ENCODE measurements at regions not wholly inside any gene's neighbourhood (a gene's known extent, or its start where the extent isn't known, plus 50 kb on each side); places are given as distances from the start of the nearest gene placed in this dataset.

- no peaks in the 10 kb centered on the region for H3K9me2 ChIP-seq (replicated peaks; ENCODE audit: insufficient read depth)
- H4K20me1 ChIP-seq (ENCODE audit: insufficient read depth, poor library complexity, severe bottlenecking): no peaks in the 10 kb centered on the region
- no peak overlapping the region for H3K4me3 ChIP-seq
- no peak overlapping the region for H3K4me2 ChIP-seq
- WGBS (ENCODE audit: low lambda C conversion rate, missing lambda C conversion rate): 74% methylated on average over 5 of the region's 5 CpGs
- DNase-seq (ENCODE audit: low spot score): no peak
- no peaks in the 10 kb centered on the region for H3K4me1 ChIP-seq (ENCODE audit: insufficient read depth)
- no peak overlapping the region for H3K27ac ChIP-seq
- H2AFZ ChIP-seq: no peak overlapping the region
- no peaks in the 10 kb centered on the region for H3K27me3 ChIP-seq
- TF ChIP-seq EZH2 (IDR thresholded peaks at IDR 0.05; ENCODE audit: borderline replicate concordance) (no peak), EZH2phosphoT487 (IDR thresholded peaks at IDR 0.05; ENCODE audit: low read depth, severe bottlenecking, unreplicated experiment) (no peak), CTCF (IDR thresholded peaks at IDR 0.05; ENCODE audit: poor library complexity) (no peak)
- no peaks in the 10 kb centered on the region for H3K36me3 ChIP-seq (replicated peaks; ENCODE audit: insufficient read depth, low read depth)
- no peaks in the 10 kb centered on the region for H3K79me2 ChIP-seq
- no peaks in the 10 kb centered on the region for H3K9me3 ChIP-seq (ENCODE audit: low read depth)
Measured at GRCh38 chr10:47127188-47127785, 172.7 kb upstream of the GDF10 start.

DNA sequence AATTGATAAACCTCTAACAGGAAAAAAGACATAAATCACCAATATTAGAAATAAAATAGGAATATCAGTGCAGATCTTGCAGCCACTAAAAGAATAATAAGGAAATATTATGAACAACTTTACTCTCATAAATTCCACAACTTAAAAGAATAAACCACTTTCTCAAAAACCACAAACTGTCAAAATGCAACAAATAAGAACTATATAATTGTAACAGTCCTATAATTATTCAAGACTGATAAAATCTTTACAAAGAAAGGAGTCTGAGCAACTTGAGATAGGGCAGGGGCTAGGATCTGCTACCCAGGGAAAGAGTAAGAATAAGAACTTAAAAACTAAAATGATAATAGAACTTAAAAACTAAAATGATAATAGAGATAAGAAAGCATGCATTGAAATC is 169.5 kb upstream of the GDF10 start:
- no peak overlapping the region for H3K27ac ChIP-seq
- H3K4me3 ChIP-seq: no peak overlapping the region
- DNase-seq (ENCODE audit: low spot score): no peak
- H3K4me1 ChIP-seq (ENCODE audit: insufficient read depth): no peaks in the 10 kb centered on the region
- no peak for TF ChIP-seq EZH2 (IDR thresholded peaks at IDR 0.05; ENCODE audit: borderline replicate concordance)
- TF ChIP-seq EZH2phosphoT487 (IDR thresholded peaks at IDR 0.05; ENCODE audit: low read depth, severe bottlenecking, unreplicated experiment): no peak
- no peak for TF ChIP-seq CTCF (IDR thresholded peaks at IDR 0.05; ENCODE audit: poor library complexity)
- no peaks in the 10 kb centered on the region for H3K9me2 ChIP-seq (replicated peaks; ENCODE audit: insufficient read depth)
- no peaks in the 10 kb centered on the region for H4K20me1 ChIP-seq (ENCODE audit: insufficient read depth, poor library complexity, severe bottlenecking)
- no peaks in the 10 kb centered on the region for H3K9me3 ChIP-seq (ENCODE audit: low read depth)
- no peak overlapping the region for H3K4me2 ChIP-seq
- no peaks in the 10 kb centered on the region for H3K36me3 ChIP-seq (replicated peaks; ENCODE audit: insufficient read depth, low read depth)
- H3K27me3 ChIP-seq: no peaks in the 10 kb centered on the region
- H3K79me2 ChIP-seq: no peaks in the 10 kb centered on the region
- H2AFZ ChIP-seq: no peak overlapping the region

DNA sequence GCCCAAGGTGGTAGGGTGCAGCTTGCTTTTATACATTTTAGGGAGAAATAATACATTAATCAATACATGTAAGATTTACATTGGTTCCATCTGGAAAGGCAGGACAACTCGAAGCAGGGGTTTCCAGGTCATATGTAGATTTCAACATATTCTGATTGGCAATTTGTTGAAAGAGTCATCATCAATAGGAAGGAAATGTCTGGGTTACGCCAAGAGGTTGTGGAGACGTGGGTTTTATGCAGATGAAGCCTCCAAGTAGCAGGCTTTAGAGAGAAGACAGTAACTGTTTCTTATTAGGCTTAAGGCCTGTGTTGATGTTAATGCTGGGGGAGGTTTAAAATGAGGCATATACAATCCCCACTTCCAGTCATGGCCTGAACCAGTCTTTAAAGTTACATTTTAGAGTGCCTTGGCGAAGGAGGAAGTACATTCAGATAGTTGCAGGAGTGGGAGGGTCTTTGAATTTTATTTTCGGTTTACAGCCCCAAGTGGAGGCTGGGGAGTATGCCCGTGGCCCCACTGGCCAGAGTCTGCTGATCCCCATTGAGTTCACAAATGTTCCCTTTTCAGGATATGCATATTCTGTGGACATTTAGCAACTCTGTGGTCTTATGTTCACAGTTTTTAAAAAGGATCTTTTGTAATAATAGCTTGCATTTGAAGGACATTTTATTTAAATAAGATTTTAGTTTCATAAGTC is 166.0 kb upstream of the GDF10 start:
- H3K4me2 ChIP-seq: no peak overlapping the region
- no peak overlapping the region for H3K27ac ChIP-seq
- no peaks in the 10 kb centered on the region for H3K36me3 ChIP-seq (replicated peaks; ENCODE audit: insufficient read depth, low read depth)
- H3K79me2 ChIP-seq: no peaks in the 10 kb centered on the region
- no peaks in the 10 kb centered on the region for H3K27me3 ChIP-seq
- no peaks in the 10 kb centered on the region for H4K20me1 ChIP-seq (ENCODE audit: insufficient read depth, poor library complexity, severe bottlenecking)
- H3K9me3 ChIP-seq (ENCODE audit: low read depth): no peaks in the 10 kb centered on the region
- H3K9me2 ChIP-seq (replicated peaks; ENCODE audit: insufficient read depth): no peaks in the 10 kb centered on the region
- H2AFZ ChIP-seq: no peak overlapping the region
- 87% methylated on average over 6 of the region's 6 CpGs for WGBS (ENCODE audit: low lambda C conversion rate, missing lambda C conversion rate)
- DNase-seq (ENCODE audit: low spot score): no peak
- no peak overlapping the region for H3K4me3 ChIP-seq
- TF ChIP-seq EZH2phosphoT487 (IDR thresholded peaks at IDR 0.05; ENCODE audit: low read depth, severe bottlenecking, unreplicated experiment) (no peak), CTCF (IDR thresholded peaks at IDR 0.05; ENCODE audit: poor library complexity) (no peak), EZH2 (IDR thresholded peaks at IDR 0.05; ENCODE audit: borderline replicate concordance) (no peak)
- no peaks in the 10 kb centered on the region for H3K4me1 ChIP-seq (ENCODE audit: insufficient read depth)

Data from hepatocyte (in vitro differentiated cells).